ENCODE measurements at regions not wholly inside any gene's neighbourhood (a gene's known extent, or its start where the extent isn't known, plus 50 kb on each side); places are given as distances from the start of the nearest gene placed in this dataset.
"Not testable (repeated sequence)": the region's sequence is repeated elsewhere in the genome, so short reads cannot be mapped to it uniquely, and the experiment has no call there.

DNA sequence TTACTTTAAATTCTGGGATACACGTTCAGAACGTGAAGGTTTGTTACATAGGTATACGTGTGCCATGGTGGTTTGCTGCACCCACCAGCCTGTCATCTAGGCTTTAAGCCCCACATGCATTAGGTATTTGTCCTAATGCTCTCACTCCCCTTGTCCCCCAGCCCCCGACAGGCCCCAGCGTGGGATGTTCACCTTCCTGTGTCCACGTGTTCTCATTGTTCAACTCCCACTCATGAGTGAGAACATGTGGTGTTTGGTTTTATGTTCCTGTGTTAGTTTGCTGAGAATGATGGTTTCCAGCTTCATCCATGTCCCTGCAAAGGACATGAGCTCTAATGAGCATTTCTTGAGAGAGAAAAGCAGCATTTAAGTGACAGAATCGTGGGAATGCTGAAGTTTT lies 726.6 kb downstream of the TDRD15 start:
- DNase-seq, result not testable (repeated sequence)

DNA sequence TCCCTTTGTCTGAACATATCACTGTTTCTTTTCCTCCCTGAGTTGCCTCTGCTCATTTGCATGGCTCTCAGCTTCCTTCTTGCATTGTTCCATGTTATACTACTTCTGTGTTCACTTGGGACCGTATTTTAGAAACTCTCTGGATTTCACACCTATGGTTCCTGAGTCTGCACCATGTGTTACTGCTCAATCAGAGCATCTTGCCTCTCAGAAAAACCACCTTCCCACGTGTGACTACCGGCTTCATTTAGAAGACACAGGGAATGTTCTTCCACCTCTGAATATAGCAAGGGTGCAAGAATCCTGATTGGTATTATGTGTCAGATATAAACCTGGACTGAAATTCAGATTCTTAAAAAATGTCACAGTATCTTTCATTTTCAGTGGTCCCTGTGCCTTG lies 731.2 kb downstream of the TDRD15 start:
- DNase-seq, result no peak

DNA sequence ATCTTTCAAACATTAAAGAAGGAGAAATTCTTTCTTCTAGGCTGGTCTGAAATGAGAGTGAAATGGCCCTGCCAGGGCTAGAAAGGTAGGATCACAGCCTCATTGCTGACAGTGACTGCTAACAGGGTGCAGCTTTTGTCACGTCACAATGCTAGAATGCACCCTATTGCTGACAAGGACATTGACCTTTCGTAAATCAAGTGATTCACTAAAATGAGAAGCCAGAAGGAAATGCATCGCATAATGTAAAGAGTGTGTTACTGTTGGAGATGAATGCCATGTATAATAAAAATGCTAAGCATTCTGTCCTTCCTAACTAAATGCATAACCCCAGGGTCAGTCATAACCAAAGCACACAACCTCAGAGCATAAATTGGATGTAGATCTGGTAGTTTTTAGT lies 732.9 kb downstream of the TDRD15 start:
- DNase-seq, result no peak

GRCh38 chr2:21860907-21861306 lies 737.1 kb downstream of the TDRD15 start:
- no peak for DNase-seq

- DNase-seq, result no peak
These were observed 742.5 kb downstream of the TDRD15 start for GRCh38 chr2:21866316-21866715.

- DNase-seq, result no peak
These were observed 764.1 kb downstream of the TDRD15 start for GRCh38 chr2:21887881-21888280.

GRCh38 chr2:21890041-21890440 lies 766.3 kb downstream of the TDRD15 start:
- no peak for DNase-seq

- DNase-seq, result no peak
These were observed 766.9 kb downstream of the TDRD15 start for GRCh38 chr2:21890716-21891115.

DNA sequence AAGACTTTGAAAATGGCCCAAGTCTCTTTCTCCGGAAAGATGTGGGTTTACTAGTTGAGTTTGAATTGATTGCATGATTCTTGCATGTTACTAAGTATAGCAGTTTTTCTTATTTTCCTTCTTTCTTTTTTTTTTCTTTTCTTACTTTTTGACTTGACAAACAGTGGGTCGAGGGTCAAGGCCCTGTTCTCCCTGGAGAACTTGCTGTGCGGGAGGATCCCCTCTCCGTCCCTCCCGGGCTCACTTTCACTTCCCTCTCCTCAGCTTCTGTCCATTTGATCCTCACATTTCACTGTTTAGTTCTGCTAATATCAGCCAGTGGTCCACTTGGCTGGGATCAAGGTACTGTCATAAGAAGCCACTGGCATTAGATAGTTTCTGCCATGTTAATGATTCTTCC lies 767.4 kb downstream of the TDRD15 start:
- no peak for DNase-seq

DNA sequence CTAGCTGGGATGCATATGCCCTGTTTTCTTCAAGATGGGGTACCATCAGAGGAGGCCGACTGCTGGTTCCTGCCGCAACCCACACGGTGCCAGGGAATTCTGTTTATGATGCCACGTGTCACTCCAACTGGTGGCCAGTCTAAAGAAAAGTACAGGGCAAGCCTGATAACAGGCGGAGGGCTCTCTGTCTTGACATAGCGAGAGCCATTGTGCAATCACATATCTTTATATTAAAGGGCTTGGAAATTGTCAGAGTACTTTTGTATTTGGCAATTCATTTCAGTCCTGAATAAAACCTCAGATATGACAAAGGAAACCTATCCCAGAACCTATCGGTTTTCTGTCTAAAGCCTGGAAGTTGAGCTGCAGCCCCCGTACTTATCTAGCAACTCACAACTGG lies 768.4 kb downstream of the TDRD15 start:
- DNase-seq, result no peak

DNA sequence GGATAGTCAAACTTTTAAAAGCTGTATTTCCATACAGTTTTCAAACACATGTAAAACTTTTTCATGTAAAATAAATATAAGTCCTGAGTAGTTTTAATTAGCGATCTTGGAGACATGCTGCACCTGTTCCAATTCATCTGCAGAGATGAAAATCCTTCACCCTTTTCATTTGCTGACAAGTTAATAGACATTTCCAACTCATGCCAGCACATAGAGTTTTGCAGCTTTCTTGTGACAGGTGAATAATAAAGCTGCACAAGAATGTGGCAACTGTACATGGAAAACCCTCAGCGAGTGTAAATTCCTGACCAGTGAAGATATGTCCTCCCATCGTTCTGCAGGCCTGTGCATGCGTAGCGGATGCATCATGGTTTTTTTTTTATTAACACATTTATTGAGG lies 771.4 kb downstream of the TDRD15 start:
- DNase-seq, result no peak

GRCh38 chr2:21908712-21909380 lies 785.1 kb downstream of the TDRD15 start:
- DNase-seq, result not testable (repeated sequence)

DNA sequence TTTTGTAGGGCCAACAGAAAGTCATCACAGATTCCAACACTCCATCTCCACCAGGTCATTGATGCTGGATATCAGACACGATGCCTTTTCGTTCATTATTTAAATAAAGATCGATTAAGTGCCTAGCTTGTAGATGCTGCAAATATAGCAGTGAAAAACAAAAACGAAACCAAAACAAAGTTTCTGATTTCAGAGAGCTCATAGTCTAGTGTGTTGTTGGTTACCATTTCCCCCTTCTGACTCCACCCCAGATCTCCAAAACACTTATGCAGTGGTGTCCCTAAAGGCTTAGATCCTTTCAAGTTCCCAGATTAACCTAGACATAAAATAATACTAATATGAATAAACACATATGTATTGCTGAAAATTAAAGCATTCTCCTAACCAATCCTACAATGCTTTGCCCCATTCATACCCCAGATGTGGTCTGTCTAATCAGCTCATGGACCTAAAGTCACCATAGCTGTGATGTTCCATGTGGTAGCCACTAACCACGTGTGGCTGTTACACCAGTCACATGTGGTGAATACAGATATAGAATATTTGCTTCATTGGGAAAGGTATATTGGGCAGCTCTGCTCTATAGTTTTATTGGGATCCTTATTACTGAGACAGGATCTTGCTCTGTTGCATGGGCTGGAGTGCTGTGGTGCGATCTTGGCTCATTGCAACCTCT lies 787.2 kb downstream of the TDRD15 start:
- DNase-seq, result no peak

DNA sequence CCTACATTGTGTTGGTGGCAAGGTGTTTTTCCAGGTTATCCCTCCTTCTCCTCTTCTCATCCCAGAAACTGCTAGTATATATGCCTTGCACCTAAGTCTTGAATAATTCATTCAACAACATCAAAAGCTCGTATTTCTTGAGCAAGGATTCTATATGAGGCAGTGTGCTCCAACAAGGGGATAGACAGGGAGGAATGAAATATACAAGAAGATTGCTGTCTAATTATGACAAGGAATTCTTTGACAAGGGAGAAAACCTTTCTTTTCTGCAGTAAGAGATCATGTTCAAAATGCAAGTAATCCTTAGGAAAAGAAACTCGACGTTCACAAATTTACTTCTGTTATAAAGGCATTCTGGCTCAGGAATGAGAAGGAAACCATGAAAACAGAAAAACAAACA lies 788.6 kb downstream of the TDRD15 start:
- no peak for DNase-seq

- no peak for DNase-seq
These were observed 791.4 kb downstream of the TDRD15 start for GRCh38 chr2:21915201-21915600.

DNA sequence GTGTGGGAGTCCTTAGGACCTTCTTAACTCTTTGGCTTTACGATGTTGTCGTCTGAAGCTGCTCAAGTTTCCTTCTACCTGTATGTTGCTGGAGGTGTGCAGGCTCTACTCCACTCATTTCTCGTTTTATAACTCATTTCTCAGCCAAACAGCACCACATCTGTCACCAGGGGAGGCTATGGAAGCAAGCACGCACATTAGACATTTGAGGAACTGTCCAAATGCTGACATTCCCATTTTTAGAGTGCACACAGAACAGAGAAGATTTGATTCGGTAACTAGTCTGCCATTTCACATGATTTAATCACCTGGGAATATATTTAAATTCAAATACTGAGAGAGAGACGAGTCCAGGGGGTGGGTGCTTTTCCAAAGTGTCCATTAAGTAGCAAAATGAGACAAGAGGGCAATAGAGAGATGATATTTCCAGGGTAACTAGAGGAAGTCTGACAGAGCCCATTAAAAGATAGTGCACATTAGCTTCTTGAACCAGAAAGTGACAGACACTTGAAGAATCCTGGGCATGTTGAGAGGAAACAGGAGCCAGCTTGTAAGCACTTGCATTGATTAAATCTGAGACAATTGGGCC lies 793.3 kb downstream of the TDRD15 start:
- DNase-seq, result peak in 1 of 2 donors; percentile 25

DNA sequence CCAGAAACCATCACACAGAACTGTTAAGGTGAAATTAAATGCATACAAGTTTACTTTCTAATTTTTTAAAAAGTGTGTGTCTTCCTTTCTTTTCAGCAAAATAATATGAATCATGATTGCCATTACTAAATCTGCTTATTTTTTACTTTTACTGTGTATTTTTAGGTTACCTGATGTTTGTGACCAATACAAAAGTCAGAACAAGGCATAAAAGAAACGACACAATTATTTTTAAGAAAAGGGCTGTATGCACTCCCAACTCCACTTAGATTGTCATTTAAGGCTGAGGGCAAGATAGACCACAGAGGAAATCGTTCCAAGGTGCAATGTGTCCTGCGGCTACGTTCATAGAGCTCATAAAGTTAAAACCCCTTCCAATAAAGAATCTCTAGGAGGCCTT lies 797.0 kb downstream of the TDRD15 start:
- no peak for DNase-seq

DNA sequence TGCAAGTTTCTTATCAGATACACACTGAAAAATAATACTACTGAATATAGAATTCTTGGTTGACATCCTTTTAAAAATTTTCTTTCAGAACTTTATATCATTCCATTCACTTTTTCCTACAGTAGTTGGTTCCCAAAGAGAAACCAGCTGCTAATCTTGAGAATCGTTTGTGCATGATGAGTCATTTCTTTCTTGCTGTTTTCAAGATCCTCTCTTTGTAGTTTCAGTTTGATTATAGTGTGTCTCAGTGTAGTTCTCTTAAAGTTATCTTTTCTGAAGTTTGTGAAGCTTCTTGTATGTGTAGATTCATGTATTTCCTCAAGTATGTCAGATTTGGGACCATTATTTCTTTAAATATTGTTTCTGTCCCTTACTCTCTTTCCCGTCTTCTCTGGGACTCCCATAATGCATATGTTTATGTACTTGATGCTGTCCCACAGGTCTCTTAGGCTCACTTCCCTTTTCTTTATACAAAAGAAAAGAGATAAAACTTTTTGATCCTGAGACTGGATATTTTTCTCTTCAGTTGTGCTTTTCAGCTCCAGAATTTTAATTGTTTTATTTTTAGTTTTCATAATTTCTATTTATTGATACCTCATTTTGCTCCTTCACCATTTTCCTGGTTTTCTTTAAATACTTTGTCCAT lies 801.0 kb downstream of the TDRD15 start:
- no peak for DNase-seq

GRCh38 chr2:21928292-21928691 lies 804.5 kb downstream of the TDRD15 start:
- no peak for DNase-seq

- DNase-seq, result peak; percentile 32 to 39
These were observed 806.5 kb downstream of the TDRD15 start for GRCh38 chr2:21930226-21930625.

DNA sequence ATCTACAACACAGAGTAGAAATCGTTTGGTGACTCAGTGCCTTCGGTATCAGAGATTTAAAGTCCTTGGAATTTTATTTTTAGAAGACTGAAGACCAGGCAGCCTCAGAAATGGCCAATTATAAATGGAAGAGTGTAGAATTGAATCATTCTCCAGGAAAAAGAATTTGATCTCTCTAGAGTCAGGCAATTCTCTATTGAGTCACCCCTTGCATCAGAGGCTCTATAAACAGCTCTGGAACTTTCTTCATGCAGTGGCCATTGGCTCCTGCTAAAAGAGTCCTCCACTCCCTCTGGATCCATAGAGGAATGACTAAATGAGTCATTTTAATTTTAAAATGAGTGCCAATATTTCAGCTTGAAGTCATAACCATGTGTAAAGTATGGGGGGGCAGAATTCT lies 816.2 kb downstream of the TDRD15 start:
- DNase-seq, result no peak

- DNase-seq, result no peak
These were observed 820.8 kb downstream of the TDRD15 start for GRCh38 chr2:21944536-21944935.

GRCh38 chr2:21945658-21946057 lies 821.9 kb downstream of the TDRD15 start:
- DNase-seq, result no peak
